GM10266 (cell line): ENCODE measurements at regions not wholly inside any gene's neighbourhood (a gene's known extent, or its start where the extent isn't known, plus 50 kb on each side); places are given as distances from the start of the nearest gene placed in this dataset.

Experiments used
- DNase-seq: peaks from one replicate; pipeline ENCODE4 v3.0.0; 2012; ENCODE audit errors: extremely low spot score
- CTCF ChIP-seq: IDR thresholded peaks from 2 replicates; pipeline ENCODE4 v1.5.1; 2012; ENCODE audit warnings: mild to moderate bottlenecking, low read depth; ENCODE audit not compliant: control insufficient read depth, insufficient read depth; ENCODE audit errors: missing control alignments

GRCh38 chr16:62676306-62676705 is 640.1 kb upstream of the CDH8 start:
- TF ChIP-seq CTCF = no peak
- DNase-seq = no peak

- no peak for TF ChIP-seq CTCF
- no peak for DNase-seq
Measured at GRCh38 chr16:62665269-62665668, 629.0 kb upstream of the CDH8 start.

GRCh38 chr16:62664566-62664965 is 628.3 kb upstream of the CDH8 start:
- DNase-seq = no peak
- no peak for TF ChIP-seq CTCF

GRCh38 chr16:62661435-62661834 is 625.2 kb upstream of the CDH8 start:
- DNase-seq = no peak
- no peak for TF ChIP-seq CTCF

GRCh38 chr16:62657116-62657515 is 620.9 kb upstream of the CDH8 start:
- DNase-seq = no peak

GRCh38 chr16:62652441-62653120 is 616.3 kb upstream of the CDH8 start:
- DNase-seq = no peak
- no peak for TF ChIP-seq CTCF

More at GRCh38 chr16:62657116-62657515, 620.9 kb upstream of the CDH8 start:
- no peak for TF ChIP-seq CTCF

- no peak for DNase-seq
- TF ChIP-seq CTCF = no peak
Measured at GRCh38 chr16:62648256-62648655, 612.0 kb upstream of the CDH8 start.
